ENCODE measurements at regions not wholly inside any gene's neighbourhood (a gene's known extent, or its start where the extent isn't known, plus 50 kb on each side); places are given as distances from the start of the nearest gene placed in this dataset.

GRCh38 chr2:56801770-56802169 is 618.0 kb downstream of the CCDC85A start:
- no peaks in the 10 kb centered on the region for H3K9me3 ChIP-seq
- H3K4me1 ChIP-seq, result no peaks in the 10 kb centered on the region
- H3K27ac ChIP-seq, result no peak overlapping the region
- no peak for DNase-seq (ENCODE audit: low spot score in 2 of 2)
- H3K36me3 ChIP-seq, result no peaks in the 10 kb centered on the region
- 75 to 79% methylated on average over 3 of the region's 3 CpGs for WGBS, 2 donors
- no peaks in the 10 kb centered on the region for H3K27me3 ChIP-seq
- TF ChIP-seq EP300 (IDR thresholded peaks at IDR 0.05), result no peak
- no peak for TF ChIP-seq CTCF (IDR thresholded peaks at IDR 0.05)
- TF ChIP-seq POLR2A (IDR thresholded peaks at IDR 0.05), result no peak
- no peak overlapping the region for H3K4me3 ChIP-seq

- Histone ChIP-seq H3K27me3 (no peaks in the 10 kb centered on the region), H3K36me3 (no peaks in the 10 kb centered on the region), H3K4me1 (no peaks in the 10 kb centered on the region), H3K27ac (no peak overlapping the region), H3K4me3 (no peak overlapping the region), H3K9me3 (no peaks in the 10 kb centered on the region)
- WGBS, 2 donors, result 91% methylated on average over 3 of the region's 3 CpGs
- no peak for TF ChIP-seq POLR2A (IDR thresholded peaks at IDR 0.05)
- no peak for TF ChIP-seq EP300 (IDR thresholded peaks at IDR 0.05)
- TF ChIP-seq CTCF (IDR thresholded peaks at IDR 0.05), result no peak
- no peak for DNase-seq (ENCODE audit: low spot score in 2 of 2)
These were observed 619.8 kb downstream of the CCDC85A start for GRCh38 chr2:56803596-56803995.

GRCh38 chr2:56806924-56807323 is 623.1 kb downstream of the CCDC85A start:
- no peaks in the 10 kb centered on the region for H3K27me3 ChIP-seq
- TF ChIP-seq POLR2A (IDR thresholded peaks at IDR 0.05) (no peak), CTCF (IDR thresholded peaks at IDR 0.05) (no peak), EP300 (IDR thresholded peaks at IDR 0.05) (no peak)
- no peaks in the 10 kb centered on the region for H3K4me1 ChIP-seq
- WGBS, 2 donors, result 92% methylated on average over 1 of the region's 1 CpG
- H3K9me3 ChIP-seq, result no peaks in the 10 kb centered on the region
- H3K27ac ChIP-seq, result no peak overlapping the region
- DNase-seq (ENCODE audit: low spot score in 2 of 2), result no peak
- no peak overlapping the region for H3K4me3 ChIP-seq
- no peaks in the 10 kb centered on the region for H3K36me3 ChIP-seq

- TF ChIP-seq CTCF (IDR thresholded peaks at IDR 0.05) (no peak), POLR2A (IDR thresholded peaks at IDR 0.05) (no peak), EP300 (IDR thresholded peaks at IDR 0.05) (no peak)
- no peaks in the 10 kb centered on the region for H3K9me3 ChIP-seq
- no peaks in the 10 kb centered on the region for H3K36me3 ChIP-seq
- H3K27ac ChIP-seq, result no peak overlapping the region
- 71 to 78% methylated on average over 2 of the region's 2 CpGs for WGBS, 2 donors
- H3K4me1 ChIP-seq, result no peaks in the 10 kb centered on the region
- no peak overlapping the region for H3K4me3 ChIP-seq
- no peaks in the 10 kb centered on the region for H3K27me3 ChIP-seq
- no peak for DNase-seq (ENCODE audit: low spot score in 2 of 2)
These were observed 624.1 kb downstream of the CCDC85A start for GRCh38 chr2:56807861-56808260.

GRCh38 chr2:56811401-56811800 is 627.6 kb downstream of the CCDC85A start:
- 56 to 75% methylated on average over 2 of the region's 2 CpGs for WGBS, 2 donors
- H3K27me3 ChIP-seq, result no peaks in the 10 kb centered on the region
- no peaks in the 10 kb centered on the region for H3K9me3 ChIP-seq
- TF ChIP-seq EP300 (IDR thresholded peaks at IDR 0.05) (no peak), CTCF (IDR thresholded peaks at IDR 0.05) (no peak), POLR2A (IDR thresholded peaks at IDR 0.05) (no peak)
- H3K36me3 ChIP-seq, result no peaks in the 10 kb centered on the region
- DNase-seq (ENCODE audit: low spot score in 2 of 2), result no peak
- no peak overlapping the region for H3K27ac ChIP-seq
- H3K4me3 ChIP-seq, result no peak overlapping the region
- H3K4me1 ChIP-seq, result no peaks in the 10 kb centered on the region

Measured in tibial nerve (tissue), 4 donors.